ENCODE measurements at regions not wholly inside any gene's neighbourhood (a gene's known extent, or its start where the extent isn't known, plus 50 kb on each side); places are given as distances from the start of the nearest gene placed in this dataset.
A peak's percentile ranks its signal among the peaks of the same experiment; 100 is the strongest.

DNA sequence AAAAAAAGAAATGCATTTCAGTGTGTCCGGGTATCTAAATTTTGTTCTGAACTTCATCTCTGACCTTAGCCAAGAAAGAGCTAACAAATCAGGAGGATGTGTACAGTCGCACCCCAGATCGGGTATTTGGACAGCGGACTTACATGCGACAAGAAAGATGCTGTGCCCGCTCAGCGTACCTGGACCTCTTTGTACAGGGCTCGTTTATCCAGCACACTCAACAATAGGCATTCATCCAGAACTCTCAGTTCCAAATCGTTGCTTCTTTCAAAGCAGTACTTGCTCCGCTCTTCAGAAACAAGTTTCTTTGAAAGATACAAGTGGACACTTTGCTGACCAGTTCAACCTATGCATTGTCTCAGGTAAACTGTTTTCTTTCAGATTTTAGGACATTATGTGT lies 191.7 kb downstream of the LY86 start:
- DNase-seq (ENCODE audit: extremely low read depth, low read depth, low spot score) = no peak

DNA sequence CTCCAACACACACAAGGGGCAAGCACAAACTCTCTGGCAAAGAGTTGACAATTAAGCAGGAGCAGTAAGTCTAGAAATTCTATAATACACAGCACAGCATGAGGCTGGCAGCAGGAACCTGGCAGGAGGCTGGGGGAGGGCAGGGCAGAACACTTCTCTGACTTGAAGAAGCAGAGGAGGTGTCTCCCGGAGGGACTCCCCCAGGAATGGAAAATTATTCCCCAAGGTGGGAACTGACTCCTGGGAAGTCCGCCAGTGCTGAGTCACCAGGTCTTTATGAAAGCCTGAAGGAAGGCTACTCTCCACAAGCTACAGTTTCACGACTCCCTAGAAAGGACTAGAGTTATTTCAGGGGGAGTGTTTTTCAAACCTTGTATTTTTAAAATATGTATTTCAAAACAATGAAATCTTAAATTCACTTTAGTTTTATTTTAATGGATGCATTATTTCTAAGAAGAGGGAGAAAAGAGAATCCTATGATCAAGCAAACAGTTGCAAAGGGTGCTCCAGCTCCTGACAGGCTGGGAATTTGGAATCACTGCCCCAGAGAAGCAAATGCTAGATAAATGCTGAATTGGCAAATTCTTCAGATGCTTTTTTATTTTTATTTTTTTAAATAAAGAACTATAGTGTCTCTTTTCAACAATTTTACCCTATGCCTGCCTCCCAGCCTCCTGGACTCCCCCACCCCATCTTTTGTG lies 192.8 kb downstream of the LY86 start:
- no peak for DNase-seq (ENCODE audit: extremely low read depth, low read depth, low spot score)

DNA sequence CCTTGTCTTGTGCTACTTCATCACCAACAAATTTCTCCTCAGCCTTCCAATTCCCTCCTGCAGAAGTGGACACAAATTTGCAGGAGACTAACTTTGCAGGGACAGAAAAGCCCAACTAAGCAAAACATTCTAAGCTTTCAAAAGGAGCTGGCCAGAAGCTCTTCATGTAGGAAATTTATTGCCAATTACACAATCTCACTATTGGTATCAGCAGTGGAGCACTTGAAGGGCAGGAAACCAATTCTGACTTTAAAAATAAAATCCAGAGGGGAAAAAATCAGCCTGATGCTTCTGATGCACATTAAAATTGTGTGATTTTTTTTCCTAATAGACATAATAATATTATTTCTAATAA lies 193.3 kb downstream of the LY86 start:
- no peak for DNase-seq (ENCODE audit: extremely low read depth, low read depth, low spot score)

DNA sequence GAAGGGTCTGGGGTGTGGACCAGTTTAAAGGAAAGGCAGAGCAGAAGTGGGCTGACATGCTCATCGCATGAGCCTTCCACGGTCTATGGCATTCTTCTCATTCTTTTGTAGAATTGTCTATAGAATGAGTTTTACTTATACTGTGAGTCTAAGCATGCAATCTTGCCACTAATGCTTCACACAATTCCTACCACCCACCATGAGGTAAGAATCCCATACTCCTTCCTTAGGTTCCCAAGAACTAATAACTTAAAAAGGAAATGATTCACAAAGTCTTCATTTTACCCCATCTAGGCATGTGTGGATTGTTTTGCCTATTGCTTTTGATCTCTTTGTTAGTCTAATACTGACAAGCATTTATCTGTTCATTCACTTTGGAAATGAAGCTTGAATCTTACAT lies 195.2 kb downstream of the LY86 start:
- no peak for DNase-seq (ENCODE audit: extremely low read depth, low read depth, low spot score)

DNA sequence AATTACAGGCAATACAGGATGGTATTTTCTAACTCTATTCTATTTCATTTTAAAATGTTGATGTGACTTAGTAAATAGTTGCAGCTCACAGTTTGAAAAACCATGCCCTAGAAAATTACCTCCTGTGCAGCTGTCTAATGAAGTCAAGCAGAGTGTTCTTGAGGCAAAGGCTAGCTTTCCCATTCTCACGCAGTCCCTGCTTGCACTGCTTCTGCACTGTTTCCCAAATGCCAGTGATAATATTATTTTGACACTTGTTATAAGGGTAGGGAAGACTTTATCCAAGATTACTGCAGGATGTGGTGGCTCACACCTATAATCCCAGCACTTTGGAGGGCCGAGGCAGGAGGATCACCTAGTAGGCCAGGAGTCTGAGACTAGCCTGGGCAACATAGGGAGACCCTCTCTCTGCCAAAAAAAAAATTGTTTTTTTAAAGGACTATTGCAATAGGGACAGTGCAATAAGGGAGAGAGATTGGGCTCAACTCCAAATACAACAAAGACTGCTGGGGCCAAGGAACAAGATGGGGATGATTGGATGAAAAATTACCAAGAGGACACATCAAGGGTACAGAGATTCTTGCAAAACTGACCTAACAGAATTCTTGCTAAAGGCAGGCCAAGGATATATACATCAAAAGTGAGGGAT lies 196.1 kb downstream of the LY86 start:
- DNase-seq (ENCODE audit: extremely low read depth, low read depth, low spot score) = no peak

GRCh38 chr6:6785163-6785521 lies 196.6 kb downstream of the LY86 start:
- DNase-seq (ENCODE audit: extremely low read depth, low read depth, low spot score) = no peak

GRCh38 chr6:6788394-6789032 lies 200.0 kb downstream of the LY86 start:
- peak; percentile 9 for DNase-seq (ENCODE audit: extremely low read depth, low read depth, low spot score)

- no peak for DNase-seq (ENCODE audit: extremely low read depth, low read depth, low spot score)
Measured at GRCh38 chr6:6790393-6790792, 201.9 kb downstream of the LY86 start.

DNA sequence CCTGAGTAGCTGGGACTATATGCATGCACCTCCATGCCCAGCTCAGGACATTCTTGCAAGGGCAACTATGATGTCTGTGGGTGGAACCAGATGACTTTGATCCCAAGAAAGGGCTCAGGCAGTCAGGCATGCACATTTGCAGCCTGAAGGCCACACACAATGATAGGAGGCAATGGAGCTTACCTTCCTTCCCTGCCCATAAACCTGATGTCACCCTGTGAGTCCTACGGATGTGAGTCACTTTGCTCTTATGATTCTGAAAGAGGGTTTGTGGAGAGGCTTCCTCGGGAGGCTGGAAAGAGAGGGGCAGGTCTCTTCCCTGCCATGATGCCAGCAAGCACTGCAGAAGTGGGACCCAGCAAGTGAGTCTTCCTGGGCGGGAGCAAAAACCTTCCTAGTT lies 202.4 kb downstream of the LY86 start:
- DNase-seq (ENCODE audit: extremely low read depth, low read depth, low spot score) = no peak

DNA sequence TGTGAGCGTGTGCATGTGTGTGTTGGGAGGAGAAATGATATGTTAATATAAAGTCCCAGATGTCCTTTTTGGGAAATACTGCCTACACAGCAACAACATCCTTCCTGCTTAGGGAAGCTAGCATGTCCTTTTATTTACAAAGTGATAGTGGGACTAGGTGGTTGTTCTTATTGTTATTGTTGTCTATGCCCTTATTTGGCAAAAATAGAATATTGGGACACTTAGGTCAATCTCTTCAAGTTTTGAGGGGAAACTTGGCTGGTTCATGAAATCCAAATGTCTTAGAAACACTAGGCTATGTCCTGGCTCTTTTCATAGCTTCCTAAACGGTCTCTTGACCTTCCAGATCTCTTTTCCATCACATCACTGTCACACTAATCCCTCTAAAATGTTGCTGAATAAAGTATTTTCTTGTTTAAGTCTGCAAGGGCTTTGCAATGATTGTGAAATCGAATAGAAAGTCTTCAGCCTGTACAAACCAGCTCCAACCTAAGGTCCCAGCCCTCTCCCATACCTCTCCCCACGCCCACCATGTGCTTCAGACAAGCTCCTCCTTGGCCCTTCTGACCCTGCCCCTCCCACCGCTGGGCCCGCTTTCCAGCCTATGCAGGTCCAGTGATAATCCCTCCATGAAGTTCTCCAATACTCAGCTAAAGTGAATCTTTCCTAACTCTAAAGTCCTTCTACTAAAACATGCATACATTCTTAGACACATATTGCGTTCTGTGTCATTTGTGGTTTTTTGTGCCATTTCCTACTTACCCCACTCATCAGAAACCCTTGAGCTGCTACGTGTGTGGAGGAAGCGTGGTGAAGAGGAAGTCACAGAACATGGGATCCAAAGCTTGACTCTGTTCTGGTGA lies 205.1 kb downstream of the LY86 start:
- DNase-seq (ENCODE audit: extremely low read depth, low read depth, low spot score) = no peak

DNA sequence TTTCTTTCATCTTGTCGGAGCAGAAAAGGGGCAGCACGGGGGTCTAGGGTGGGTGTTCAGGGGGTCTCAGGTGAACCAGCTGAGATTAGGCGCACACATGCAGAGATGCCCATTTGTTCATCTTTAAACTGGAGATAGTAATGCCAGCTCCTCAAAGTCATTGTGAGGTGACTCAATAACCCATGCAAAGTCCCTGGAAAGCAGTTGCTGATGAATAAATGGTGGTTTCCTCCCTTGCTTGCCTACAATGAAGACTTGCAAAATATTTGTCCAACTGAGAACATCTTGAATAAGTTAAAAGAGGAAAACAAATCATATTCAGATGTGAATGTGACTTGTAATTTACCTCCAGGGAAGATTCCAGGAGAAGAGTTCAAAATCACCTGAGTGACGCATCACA lies 206.9 kb downstream of the LY86 start:
- no peak for DNase-seq (ENCODE audit: extremely low read depth, low read depth, low spot score)

DNA sequence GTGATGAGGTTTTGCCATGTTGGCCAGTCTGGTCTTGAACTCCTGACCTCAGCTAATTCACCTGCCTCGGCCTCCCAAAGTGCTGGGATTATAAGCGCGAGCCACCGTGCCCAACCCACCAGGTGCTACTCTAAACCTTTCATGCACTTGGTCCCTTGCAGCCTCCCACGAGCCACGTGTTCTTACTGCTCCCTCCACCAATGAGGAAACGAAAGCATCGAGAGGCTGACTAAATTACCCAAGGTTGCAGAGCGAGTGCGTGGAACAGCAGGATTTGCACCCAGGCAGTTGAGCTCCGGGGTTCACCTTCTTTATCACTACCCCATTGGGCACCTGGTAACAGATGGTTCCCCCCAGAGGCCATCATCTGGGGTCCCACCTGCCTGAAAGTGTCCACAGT lies 208.3 kb downstream of the LY86 start:
- no peak for DNase-seq (ENCODE audit: extremely low read depth, low read depth, low spot score)

GRCh38 chr6:6798448-6798860 lies 209.9 kb downstream of the LY86 start:
- no peak for DNase-seq (ENCODE audit: extremely low read depth, low read depth, low spot score)

GRCh38 chr6:6801005-6801335 lies 212.4 kb downstream of the LY86 start:
- DNase-seq (ENCODE audit: extremely low read depth, low read depth, low spot score) = no peak

DNA sequence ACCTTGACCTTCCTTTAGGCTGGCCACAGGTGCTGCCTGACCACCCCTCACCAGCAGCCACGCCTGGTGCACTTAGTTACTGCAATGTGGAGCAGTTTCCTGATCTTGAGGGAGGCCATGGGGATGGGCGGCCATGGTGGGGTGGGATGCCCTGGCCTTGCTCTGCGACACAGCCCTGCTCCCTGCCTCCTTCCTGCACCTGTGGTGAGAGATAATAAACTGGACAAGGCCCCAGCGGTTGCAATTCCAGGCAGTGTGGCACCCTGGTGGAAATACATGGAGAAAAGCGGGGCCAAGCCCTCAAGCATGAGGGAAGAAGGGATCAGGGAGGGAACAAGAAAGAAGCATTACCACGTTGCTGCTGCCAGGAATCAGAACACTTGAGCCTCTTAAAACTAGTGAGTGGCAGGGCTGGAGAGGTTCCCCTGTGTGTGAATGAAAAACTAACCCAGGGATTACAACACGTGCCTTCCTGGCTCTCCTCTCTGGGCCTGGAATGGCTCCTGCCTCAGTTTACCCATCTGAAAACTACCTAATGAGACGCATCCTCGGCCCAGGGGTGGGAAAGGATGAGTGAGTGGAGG lies 213.2 kb downstream of the LY86 start:
- DNase-seq (ENCODE audit: extremely low read depth, low read depth, low spot score) = no peak

DNA sequence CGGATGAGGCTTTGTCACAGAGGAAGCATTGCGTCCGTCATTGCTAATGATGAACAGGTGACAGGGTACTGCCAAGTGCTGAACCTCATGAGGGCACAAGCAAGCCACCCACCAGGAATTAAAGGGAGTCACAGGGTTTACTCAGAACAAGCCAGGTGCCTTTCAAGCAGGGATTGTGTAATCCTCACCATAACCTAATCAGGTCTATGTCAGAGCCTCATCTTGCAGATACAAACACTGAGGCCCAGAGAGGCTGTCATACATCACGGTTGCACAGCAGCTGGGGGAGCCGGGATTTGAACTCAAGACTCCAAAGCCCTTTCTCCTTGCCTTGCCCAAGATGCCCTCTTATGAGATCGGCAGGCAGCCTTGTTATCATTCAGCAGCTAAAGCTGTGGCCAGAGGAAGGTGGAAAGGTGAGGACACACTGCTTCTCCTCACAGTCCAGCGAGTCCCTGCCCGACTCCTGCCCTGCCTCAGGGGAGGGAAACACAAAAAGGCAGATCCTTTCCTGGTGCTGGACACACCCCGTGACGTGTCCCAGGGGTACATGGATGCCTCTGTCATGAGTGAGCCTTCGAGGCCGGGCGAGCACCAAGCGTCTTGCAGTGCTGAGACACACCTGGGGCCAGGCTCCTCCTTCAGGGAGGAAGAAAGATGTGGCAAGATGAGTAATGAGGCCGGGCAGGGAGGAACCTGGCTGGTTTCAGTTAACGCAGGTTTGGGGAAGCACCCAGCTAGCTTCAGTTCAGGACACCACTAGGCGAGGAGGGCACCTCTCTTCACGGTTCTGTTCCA lies 214.9 kb downstream of the LY86 start:
- no peak for DNase-seq (ENCODE audit: extremely low read depth, low read depth, low spot score)

- DNase-seq (ENCODE audit: extremely low read depth, low read depth, low spot score) = no peak
Measured at GRCh38 chr6:6804843-6805615, 216.5 kb downstream of the LY86 start.

DNA sequence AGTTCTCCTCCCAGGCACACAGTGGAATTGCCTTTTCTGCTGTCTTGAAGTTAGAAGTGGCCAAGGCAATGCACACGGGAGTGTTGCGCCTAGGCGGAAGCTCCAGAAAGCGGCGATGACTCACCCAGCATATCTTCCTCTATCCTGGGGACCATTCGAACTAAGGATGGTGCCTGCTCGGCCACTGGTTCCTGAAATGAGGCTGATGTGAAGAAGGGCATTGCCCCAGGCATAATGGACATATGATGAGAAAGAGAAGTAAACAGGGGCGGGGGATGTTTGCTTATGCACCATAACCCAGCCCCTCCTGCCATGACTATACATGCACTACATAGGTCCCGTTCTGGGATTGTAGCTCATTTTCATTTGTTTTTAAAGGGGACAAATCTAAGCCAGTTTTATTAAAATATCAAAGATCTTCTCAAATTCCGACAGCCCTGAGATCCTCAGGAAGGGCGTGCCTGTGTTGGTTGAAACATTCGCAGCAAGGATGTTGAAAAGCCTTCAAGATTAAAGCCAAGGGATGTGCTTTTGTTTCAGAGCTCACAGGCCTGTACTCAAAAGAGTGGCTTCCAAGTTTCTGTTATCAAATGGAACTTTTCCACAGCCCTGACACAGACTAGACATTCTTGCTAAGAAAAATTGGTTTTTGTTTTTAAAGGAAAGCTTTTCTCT lies 218.5 kb downstream of the LY86 start:
- no peak for DNase-seq (ENCODE audit: extremely low read depth, low read depth, low spot score)

DNA sequence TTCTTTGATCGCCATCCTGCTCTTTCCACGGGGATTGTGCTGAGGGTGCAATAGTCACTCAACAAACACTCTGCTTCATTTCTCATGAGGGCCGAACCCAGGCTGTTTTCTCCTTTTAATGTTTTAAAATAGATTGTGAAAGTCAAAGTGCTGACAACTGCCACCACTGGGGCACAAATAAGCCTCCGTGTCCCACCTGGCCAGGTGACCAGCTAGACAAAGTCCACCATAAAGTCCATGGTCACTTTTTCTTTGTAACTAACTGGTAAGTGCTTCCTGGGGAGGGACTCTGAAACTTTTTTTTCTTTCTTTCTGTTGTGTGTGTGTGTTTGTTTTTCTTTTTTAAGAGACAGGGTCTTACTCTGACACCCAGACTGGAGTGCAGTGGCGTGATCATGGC lies 219.8 kb downstream of the LY86 start:
- DNase-seq (ENCODE audit: extremely low read depth, low read depth, low spot score) = no peak
